D341Med (cell line): ENCODE measurements at regions not wholly inside any gene's neighbourhood (a gene's known extent, or its start where the extent isn't known, plus 50 kb on each side); places are given as distances from the start of the nearest gene placed in this dataset.

Experiments
- DNase-seq: peaks from one replicate; pipeline ENCODE4 v3.0.0; 2012; ENCODE audit warnings: low spot score

- DNase-seq: no peak
Measured at GRCh38 chr4:164405774-164406173, 348.2 kb upstream of the SMIM31 start.

GRCh38 chr4:164408831-164409230, 345.1 kb upstream of the SMIM31 start:
- DNase-seq: no peak

GRCh38 chr4:164410401-164410800, 343.5 kb upstream of the SMIM31 start:
- DNase-seq: no peak

- no peak for DNase-seq
Measured at GRCh38 chr4:164412246-164412645, 341.7 kb upstream of the SMIM31 start.

GRCh38 chr4:164413743-164414142, 340.2 kb upstream of the SMIM31 start:
- DNase-seq: no peak

GRCh38 chr4:164423819-164424218, 330.1 kb upstream of the SMIM31 start:
- DNase-seq: no peak

GRCh38 chr4:164424846-164425245, 329.1 kb upstream of the SMIM31 start:
- no peak for DNase-seq

- no peak for DNase-seq
Measured at GRCh38 chr4:164428561-164428960, 325.4 kb upstream of the SMIM31 start.

- DNase-seq: no peak
Measured at GRCh38 chr4:164438321-164438720, 315.6 kb upstream of the SMIM31 start.

- no peak for DNase-seq
Measured at GRCh38 chr4:164439037-164439436, 314.9 kb upstream of the SMIM31 start.

GRCh38 chr4:164440199-164440598, 313.7 kb upstream of the SMIM31 start:
- no peak for DNase-seq

- DNase-seq: no peak
Measured at GRCh38 chr4:164441109-164441508, 312.8 kb upstream of the SMIM31 start.

- DNase-seq: no peak
Measured at GRCh38 chr4:164442180-164442579, 311.8 kb upstream of the SMIM31 start.

GRCh38 chr4:164446516-164446915, 307.4 kb upstream of the SMIM31 start:
- no peak for DNase-seq

GRCh38 chr4:164461901-164462300, 292.0 kb upstream of the SMIM31 start:
- DNase-seq: no peak

- no peak for DNase-seq
Measured at GRCh38 chr4:164462471-164462870, 291.5 kb upstream of the SMIM31 start.

- DNase-seq: no peak
Measured at GRCh38 chr4:164464313-164464712, 289.6 kb upstream of the SMIM31 start.

GRCh38 chr4:164467493-164467892, 286.4 kb upstream of the SMIM31 start:
- DNase-seq: no peak

- DNase-seq: no peak
Measured at GRCh38 chr4:164481306-164482091, 272.4 kb upstream of the SMIM31 start.

- DNase-seq: no peak
Measured at GRCh38 chr4:164482092-164482404, 271.9 kb upstream of the SMIM31 start.

- DNase-seq: no peak
Measured at GRCh38 chr4:164482758-164483157, 271.2 kb upstream of the SMIM31 start.

GRCh38 chr4:164483711-164484110, 270.2 kb upstream of the SMIM31 start:
- no peak for DNase-seq

- DNase-seq: no peak
Measured at GRCh38 chr4:164484551-164484950, 269.4 kb upstream of the SMIM31 start.

- DNase-seq: no peak
Measured at GRCh38 chr4:164485136-164485535, 268.8 kb upstream of the SMIM31 start.
